SH-SY5Y (cell line): ENCODE measurements at regions not wholly inside any gene's neighbourhood (a gene's known extent, or its start where the extent isn't known, plus 50 kb on each side); places are given as distances from the start of the nearest gene placed in this dataset.

ENCODE experiments used
- GATA2 ChIP-seq: IDR thresholded peaks from 2 replicates; pipeline ENCODE4 v1.6.1; 2011; ENCODE audit warnings: mild to moderate bottlenecking, low read depth, low read length
- GATA3 ChIP-seq: IDR thresholded peaks from 2 replicates; pipeline ENCODE4 v1.6.1; 2011; ENCODE audit warnings: low read depth, mild to moderate bottlenecking, low read length, moderate library complexity

DNA sequence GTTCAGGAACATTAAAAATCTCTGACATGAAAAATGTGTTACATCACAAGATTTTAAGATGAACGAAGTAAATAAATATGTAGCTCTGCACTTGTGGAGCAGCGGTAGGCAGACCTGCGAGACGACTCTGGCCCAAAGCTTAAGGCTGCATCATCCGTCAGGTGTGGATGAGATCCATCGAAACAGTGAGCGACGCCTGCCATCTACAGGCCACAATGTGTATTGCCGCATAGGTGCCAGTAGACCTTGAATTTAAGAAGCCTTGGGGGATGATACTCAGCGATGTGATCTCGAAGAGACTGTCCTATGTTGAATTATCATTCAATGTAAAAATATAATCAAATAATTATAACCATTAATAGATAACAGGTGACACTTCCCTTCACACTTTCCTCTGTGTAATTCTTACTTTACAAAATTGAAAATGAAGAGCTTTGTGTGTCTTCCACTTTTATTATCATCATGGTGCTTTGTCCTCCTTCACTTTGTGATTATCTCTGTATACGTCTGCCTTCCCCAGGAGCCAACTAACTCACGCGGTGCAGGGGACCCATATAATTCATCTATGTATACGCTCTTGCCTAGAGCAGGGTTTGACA, 851.0 kb downstream of the RAB28 start:
- TF ChIP-seq GATA2, result no peak
- TF ChIP-seq GATA3, result no peak
